Small intestine (tissue), 7 donors: ENCODE measurements at regions not wholly inside any gene's neighbourhood (a gene's known extent, or its start where the extent isn't known, plus 50 kb on each side); places are given as distances from the start of the nearest gene placed in this dataset.
A peak's percentile ranks its signal among the peaks of the same experiment; 100 is the strongest.
"Not testable (repeated sequence)": the region's sequence is repeated elsewhere in the genome, so short reads cannot be mapped to it uniquely, and the experiment has no call there.

ENCODE experiments used
- DNase-seq, 2 donors: peaks; one replicate each; pipeline versions ENCODE4 v3.0.0 to v3.0.0-alpha.2; 2013
- FAIRE-seq: peaks from 2 replicates; lab custom pipeline; 2012; peaks lifted over from hg19 to GRCh38; lab: Jason Lieb, UNC
- H3K27ac ChIP-seq, 3 donors: one replicate each; pipeline ENCODE4 v1.5.1; 2013; ENCODE audit warnings: low read length in 2 of 3, mild to moderate bottlenecking in 2 of 3, control low read depth in 1 of 3, inconsistent platforms in 1 of 3, low read depth in 1 of 3, moderate library complexity in 1 of 3
- H3K27me3 ChIP-seq, 3 donors: one replicate each; pipeline ENCODE4 v1.6.1; 2013; ENCODE audit warnings: low read length in 3 of 3, inconsistent platforms in 1 of 3; ENCODE audit not compliant: control insufficient read depth in 3 of 3, insufficient read depth in 3 of 3
- H3K36me3 ChIP-seq, 3 donors: one replicate each; pipeline ENCODE4 v1.6.1; 2013; ENCODE audit warnings: low read length in 3 of 3, inconsistent platforms in 1 of 3, low read depth in 1 of 3, mild to moderate bottlenecking in 1 of 3, moderate library complexity in 1 of 3; ENCODE audit not compliant: control insufficient read depth in 3 of 3, insufficient read depth in 2 of 3
- H3K4me1 ChIP-seq, 3 donors: one replicate each; pipeline ENCODE4 v1.6.1; 2013; ENCODE audit warnings: low read length in 2 of 3, inconsistent platforms in 1 of 3, low read depth in 1 of 3, mild to moderate bottlenecking in 1 of 3, moderate library complexity in 1 of 3; ENCODE audit not compliant: control insufficient read depth in 3 of 3, insufficient read depth in 2 of 3
- H3K4me3 ChIP-seq, 3 donors: one replicate each; pipeline ENCODE4 v1.5.1; 2013; ENCODE audit warnings: low read length in 3 of 3, control low read depth in 1 of 3, inconsistent platforms in 1 of 3, low read depth in 1 of 3, mild to moderate bottlenecking in 1 of 3, moderate library complexity in 1 of 3
- H3K9me3 ChIP-seq, 2 donors: one replicate each; pipeline ENCODE4 v1.6.1; 2013; ENCODE audit warnings: low read depth in 1 of 2, low read length in 1 of 2; ENCODE audit not compliant: control insufficient read depth in 2 of 2, insufficient read depth in 1 of 2
- WGBS, 3 donors: extraction: QIAGEN DNeasy Blood & Tissue Kit; methylation state at CpG; one replicate each; pipeline ENCODE4 v1.1.7; 2013; 5-methylcytosine and 5-hydroxymethylcytosine counted together
- donor health status: healthy with polysubstance abuse.
- donor health status: control.
- donor health status: control.
- donor health status: Bipolar disorder and iron deficiency.
- donor health status: healthy.

DNA sequence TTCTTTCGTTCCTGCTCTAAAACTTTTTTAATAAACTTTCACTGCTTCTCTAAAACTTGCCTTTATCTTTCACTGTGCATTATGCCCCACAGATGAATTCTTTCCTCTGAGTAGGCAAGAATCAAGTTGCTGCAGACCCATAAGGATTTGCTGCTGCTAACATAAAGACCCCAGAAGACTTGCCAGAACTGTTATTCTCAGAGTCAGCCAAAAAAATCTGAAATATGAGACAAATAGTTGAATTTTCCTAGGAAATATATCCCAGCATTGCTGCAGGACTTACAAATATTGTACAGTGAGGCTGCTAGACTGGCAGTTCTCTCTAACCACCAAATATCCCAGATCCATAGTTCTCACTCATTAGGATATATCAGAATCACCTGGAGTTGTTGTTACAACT lies 349.1 kb upstream of the FLRT2 start:
- Histone ChIP-seq H3K36me3 (no peaks in the 10 kb centered on the region), H3K27me3 (no peaks in the 10 kb centered on the region), H3K4me3 (no peak overlapping the region), H3K27ac (no peak overlapping the region), H3K9me3 (peaks cover 0 to 8% of the 10 kb centered on the region in 2 donors), H3K4me1 (no peaks in the 10 kb centered on the region)
- DNase-seq: no peak
- FAIRE-seq: no peak
- WGBS, 3 donors: 80 to 89% (median 81%) methylated on average over 1 of the region's 1 CpG

DNA sequence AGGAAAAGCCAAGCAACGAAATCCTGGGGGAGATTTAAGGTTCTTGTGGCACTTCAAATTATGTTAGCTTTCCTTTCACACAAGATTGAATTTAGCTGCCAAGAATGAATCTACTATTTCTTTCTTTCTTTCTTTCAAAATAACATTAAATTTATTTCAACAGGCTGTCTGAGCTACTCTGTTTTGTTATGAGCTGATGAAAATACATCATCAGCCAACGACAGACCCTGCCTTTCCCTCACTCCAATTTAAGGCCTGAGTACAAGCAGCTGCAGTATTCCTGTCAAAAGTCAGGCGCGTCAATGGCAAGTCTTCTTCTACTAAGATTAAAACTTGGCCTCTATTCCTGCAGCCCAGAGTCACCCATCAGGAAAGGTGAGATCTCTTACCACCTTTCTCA lies 347.7 kb upstream of the FLRT2 start:
- Histone ChIP-seq H3K27ac (no peak overlapping the region), H3K4me3 (no peak overlapping the region), H3K36me3 (no peaks in the 10 kb centered on the region), H3K27me3 (no peaks in the 10 kb centered on the region), H3K4me1 (no peaks in the 10 kb centered on the region), H3K9me3 (peaks cover 0 to 8% of the 10 kb centered on the region in 2 donors)
- FAIRE-seq: no peak
- no peak for DNase-seq
- 65 to 72% (median 70%) methylated on average over 4 of the region's 4 CpGs for WGBS, 3 donors

DNA sequence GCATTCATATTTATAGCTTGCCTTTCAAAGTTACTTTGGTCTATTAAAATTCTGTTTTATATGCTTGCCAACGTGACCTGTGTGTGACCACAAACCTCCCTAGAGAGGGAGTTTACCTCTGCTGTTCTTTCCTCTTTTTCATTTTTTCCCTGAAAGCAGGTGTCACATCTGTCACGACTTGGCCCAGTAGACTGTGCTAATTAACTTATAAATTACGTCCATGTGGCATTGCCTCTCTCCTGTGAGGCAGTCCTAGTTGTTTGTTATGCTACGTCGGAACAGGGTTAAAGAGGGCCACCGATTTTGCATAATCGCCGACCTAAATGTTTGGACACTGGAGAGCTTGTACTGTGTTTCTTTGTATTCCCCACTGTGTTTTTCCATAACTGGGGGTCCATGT lies 343.9 kb upstream of the FLRT2 start:
- DNase-seq: no peak
- FAIRE-seq: no peak
- Histone ChIP-seq H3K27ac (no peak overlapping the region), H3K4me3 (no peak overlapping the region), H3K4me1 (no peaks in the 10 kb centered on the region), H3K27me3 (no peaks in the 10 kb centered on the region), H3K36me3 (no peaks in the 10 kb centered on the region), H3K9me3 (no peaks in the 10 kb centered on the region)
- 80 to 87% (median 86%) methylated on average over 8 of the region's 8 CpGs for WGBS, 3 donors

DNA sequence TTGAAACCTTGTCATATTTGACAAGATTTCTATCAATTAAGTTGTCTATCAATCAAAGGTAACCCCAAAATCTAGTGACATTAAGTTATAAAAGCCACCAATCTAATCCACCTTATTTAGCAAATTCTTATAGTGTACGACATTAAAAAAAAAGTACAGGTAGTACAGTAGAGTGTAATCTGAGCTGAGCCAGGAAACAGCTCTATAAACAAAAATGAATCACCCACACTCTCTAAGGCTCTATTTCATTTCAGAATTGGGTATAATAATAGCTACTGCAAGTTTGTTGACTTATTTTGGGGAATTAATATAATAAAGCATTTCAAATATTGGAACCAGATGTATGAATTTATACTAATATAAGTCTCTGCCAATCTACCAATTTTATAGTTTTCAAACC lies 342.4 kb upstream of the FLRT2 start:
- Histone ChIP-seq H3K27ac (no peak overlapping the region), H3K36me3 (no peaks in the 10 kb centered on the region), H3K4me1 (no peaks in the 10 kb centered on the region), H3K27me3 (no peaks in the 10 kb centered on the region), H3K9me3 (no peaks in the 10 kb centered on the region), H3K4me3 (no peak overlapping the region)
- 60 to 76% (median 67%) methylated on average over 1 of the region's 1 CpG for WGBS, 3 donors
- DNase-seq: no peak
- FAIRE-seq: no peak

DNA sequence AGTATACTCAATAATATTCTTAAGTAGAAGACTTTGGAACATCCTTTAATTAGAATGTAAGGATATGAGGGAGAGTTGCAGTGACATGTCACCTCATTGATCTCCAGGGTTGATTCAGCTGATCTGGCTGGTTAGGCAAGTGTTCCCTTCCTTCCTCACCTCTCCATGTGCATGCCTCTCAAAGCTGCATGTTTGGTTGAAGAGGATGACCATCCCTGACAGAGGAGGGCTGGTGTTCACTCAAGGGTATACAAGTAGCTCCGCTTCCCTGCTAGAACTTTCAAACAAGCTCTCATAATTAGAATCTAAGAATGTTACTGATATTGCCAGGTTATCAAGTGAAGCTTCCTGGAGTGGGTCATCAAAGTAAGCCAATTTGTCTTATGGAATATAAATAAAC lies 341.1 kb upstream of the FLRT2 start:
- FAIRE-seq: no peak
- no peak for DNase-seq
- no peaks in the 10 kb centered on the region for H3K36me3 ChIP-seq
- H3K27ac ChIP-seq: no peak overlapping the region
- 87 to 92% (median 87%) methylated on average over 1 of the region's 1 CpG for WGBS, 3 donors
- H3K27me3 ChIP-seq: no peaks in the 10 kb centered on the region
- H3K9me3 ChIP-seq: no peaks in the 10 kb centered on the region
- H3K4me3 ChIP-seq: no peak overlapping the region
- no peaks in the 10 kb centered on the region for H3K4me1 ChIP-seq

DNA sequence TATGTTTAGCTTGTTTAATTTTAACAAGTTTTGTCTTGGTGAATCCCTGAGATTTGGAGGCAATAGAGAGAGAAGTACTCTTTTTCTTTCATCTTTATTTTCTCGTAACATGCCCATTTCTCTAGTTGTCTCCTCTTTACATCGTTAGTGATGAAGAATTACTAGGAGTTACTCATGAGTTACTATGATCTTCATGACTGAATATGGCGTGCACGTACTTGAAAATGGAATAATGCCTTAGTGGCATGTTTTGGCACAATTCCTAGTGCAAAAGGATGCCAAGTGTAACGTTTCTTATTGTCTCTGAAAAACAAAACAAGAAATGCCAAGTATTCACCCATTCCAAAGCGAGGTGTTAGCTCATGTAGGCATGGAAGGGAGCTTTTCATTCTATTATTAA lies 340.7 kb upstream of the FLRT2 start:
- not testable (repeated sequence) for DNase-seq, FAIRE-seq, H3K4me1 ChIP-seq, H3K27me3 ChIP-seq, H3K27ac ChIP-seq, H3K36me3 ChIP-seq, H3K9me3 ChIP-seq, H3K4me3 ChIP-seq
- 70 to 84% (median 73%) methylated on average over 6 of the region's 6 CpGs for WGBS, 3 donors

DNA sequence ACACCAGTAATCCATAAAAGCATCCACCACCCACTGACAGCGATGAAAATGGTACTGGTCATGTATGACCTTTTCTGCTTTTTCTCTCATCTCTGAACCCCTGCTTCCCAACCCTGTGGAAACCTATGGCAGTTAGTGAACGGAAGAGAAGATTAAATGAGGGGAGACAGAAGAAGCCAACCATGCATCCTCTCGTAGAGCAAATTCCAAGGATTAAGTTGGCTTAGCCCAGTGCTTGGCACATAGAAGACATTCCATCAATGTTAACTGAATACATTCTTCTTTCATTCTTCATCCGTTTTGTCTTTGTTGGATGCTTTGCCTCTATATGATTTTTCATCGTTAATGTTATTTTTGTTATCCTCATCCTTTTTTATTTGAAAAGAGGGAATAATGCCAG lies 339.7 kb upstream of the FLRT2 start:
- H3K4me1 ChIP-seq: no peaks in the 10 kb centered on the region
- no peak for DNase-seq
- no peak overlapping the region for H3K27ac ChIP-seq
- H3K27me3 ChIP-seq: no peaks in the 10 kb centered on the region
- H3K4me3 ChIP-seq: no peak overlapping the region
- 82 to 84% (median 84%) methylated on average over 5 of the region's 5 CpGs for WGBS, 3 donors
- no peaks in the 10 kb centered on the region for H3K9me3 ChIP-seq
- no peaks in the 10 kb centered on the region for H3K36me3 ChIP-seq
- no peak for FAIRE-seq

DNA sequence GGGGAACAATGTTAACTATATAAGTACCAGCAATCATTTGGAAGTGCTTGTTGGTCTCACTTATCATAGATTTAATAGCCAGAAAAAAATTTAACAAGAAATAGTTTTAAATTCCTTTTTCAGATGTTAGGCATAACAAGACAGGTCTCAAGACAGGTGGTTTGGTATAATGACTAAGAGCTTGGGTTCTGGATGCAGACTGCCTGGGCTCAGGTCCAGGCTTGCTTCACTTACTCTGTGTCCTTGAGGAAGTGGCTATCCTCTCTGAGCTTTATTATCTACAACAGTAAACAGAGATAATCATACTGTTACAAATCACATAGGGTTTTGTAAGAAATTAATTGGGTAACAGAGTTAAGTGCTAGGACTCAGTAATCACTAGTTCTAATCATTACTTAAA lies 338.0 kb upstream of the FLRT2 start:
- Histone ChIP-seq H3K27ac (no peak overlapping the region), H3K4me3 (no peak overlapping the region), H3K4me1 (no peaks in the 10 kb centered on the region), H3K9me3 (no peaks in the 10 kb centered on the region), H3K27me3 (no peaks in the 10 kb centered on the region), H3K36me3 (no peaks in the 10 kb centered on the region)
- no peak for DNase-seq
- FAIRE-seq: no peak

DNA sequence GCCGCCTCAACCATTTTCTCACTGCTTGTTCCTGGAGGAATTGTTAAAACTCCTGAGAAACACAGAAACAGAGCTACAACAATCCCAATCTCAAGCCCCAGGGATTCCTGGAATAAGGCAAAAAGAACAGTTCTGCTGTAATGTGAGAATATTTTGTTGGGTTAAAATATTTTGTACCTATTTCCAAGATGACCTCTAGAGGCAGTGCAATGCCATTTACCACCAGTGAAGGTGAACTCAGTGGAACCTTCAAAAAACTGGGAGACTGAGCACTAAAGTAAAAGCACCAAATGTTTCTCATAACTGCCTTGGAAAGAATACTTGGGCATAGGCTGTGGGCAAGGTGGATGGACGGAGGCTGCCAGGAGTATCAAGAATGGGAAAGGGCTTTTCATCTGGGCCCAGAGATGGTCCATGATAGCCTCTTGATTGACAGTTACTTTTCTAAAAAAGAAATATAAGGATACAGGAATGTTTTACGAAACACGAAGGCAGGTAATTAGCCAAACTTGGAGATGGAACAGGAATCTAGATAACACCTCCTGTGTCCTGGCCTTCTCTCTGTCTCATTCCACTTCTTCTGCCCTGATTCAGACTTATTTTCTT lies 334.0 kb upstream of the FLRT2 start:
- DNase-seq (peak in 1 of 2 donors; percentile 9), FAIRE-seq (no peak)
- Histone ChIP-seq H3K9me3 (no peaks in the 10 kb centered on the region), H3K27ac (no peak overlapping the region), H3K27me3 (no peaks in the 10 kb centered on the region), H3K36me3 (no peaks in the 10 kb centered on the region), H3K4me3 (no peak overlapping the region), H3K4me1 (no peaks in the 10 kb centered on the region)
- 83 to 89% (median 87%) methylated on average over 4 of the region's 4 CpGs for WGBS, 3 donors
